GM18867 (cell line): ENCODE measurements at regions not wholly inside any gene's neighbourhood (a gene's known extent, or its start where the extent isn't known, plus 50 kb on each side); places are given as distances from the start of the nearest gene placed in this dataset.

Experiments
- ATAC-seq: cut with Tn5 transposase; IDR thresholded peaks from one replicate; pipeline ENCODE4 v1.9.1; 2021; ENCODE audit warnings: mild to moderate bottlenecking, moderate library complexity; ENCODE audit not compliant: unreplicated experiment

GRCh38 chr12:114901316-114901715, 217.3 kb upstream of the TBX3 start:
- no peak for ATAC-seq

GRCh38 chr12:114898159-114898558, 214.2 kb upstream of the TBX3 start:
- ATAC-seq = no peak

GRCh38 chr12:114895827-114896226, 211.9 kb upstream of the TBX3 start:
- ATAC-seq = no peak

GRCh38 chr12:114895081-114895480, 211.1 kb upstream of the TBX3 start:
- ATAC-seq = no peak

- no peak for ATAC-seq
Observed at GRCh38 chr12:114894076-114894475, 210.1 kb upstream of the TBX3 start.

GRCh38 chr12:114888928-114889584, 205.1 kb upstream of the TBX3 start:
- no peak for ATAC-seq

- ATAC-seq = no peak
Observed at GRCh38 chr12:114888448-114888847, 204.5 kb upstream of the TBX3 start.

- ATAC-seq = no peak
Observed at GRCh38 chr12:114885501-114885900, 201.5 kb upstream of the TBX3 start.

- no peak for ATAC-seq
Observed at GRCh38 chr12:114884575-114884974, 200.6 kb upstream of the TBX3 start.

- no peak for ATAC-seq
Observed at GRCh38 chr12:114882083-114882482, 198.1 kb upstream of the TBX3 start.

- ATAC-seq = no peak
Observed at GRCh38 chr12:114879354-114879753, 195.4 kb upstream of the TBX3 start.

- ATAC-seq = no peak
Observed at GRCh38 chr12:114878781-114879180, 194.8 kb upstream of the TBX3 start.

GRCh38 chr12:114876968-114877680, 193.1 kb upstream of the TBX3 start:
- ATAC-seq = no peak

- no peak for ATAC-seq
Observed at GRCh38 chr12:114875313-114875712, 191.3 kb upstream of the TBX3 start.

GRCh38 chr12:114873656-114874055, 189.7 kb upstream of the TBX3 start:
- no peak for ATAC-seq

- no peak for ATAC-seq
Observed at GRCh38 chr12:114868995-114869834, 185.2 kb upstream of the TBX3 start.

GRCh38 chr12:114866331-114866730, 182.4 kb upstream of the TBX3 start:
- no peak for ATAC-seq

GRCh38 chr12:114864837-114865551, 181.0 kb upstream of the TBX3 start:
- ATAC-seq = no peak

GRCh38 chr12:114863911-114864310, 179.9 kb upstream of the TBX3 start:
- ATAC-seq = no peak

- ATAC-seq = no peak
Observed at GRCh38 chr12:114860969-114861368, 177.0 kb upstream of the TBX3 start.
